ENCODE measurements at regions not wholly inside any gene's neighbourhood (a gene's known extent, or its start where the extent isn't known, plus 50 kb on each side); places are given as distances from the start of the nearest gene placed in this dataset.

- Mint-ChIP-seq H3K36me3 (ENCODE audit: low read depth) (no peaks in the 10 kb centered on the region), H3K27me3 (no peaks in the 10 kb centered on the region)
- no peak for ATAC-seq
Measured at GRCh38 chr5:106189121-106189809, 1481.5 kb downstream of the EFNA5 start.

GRCh38 chr5:106185661-106186081 is 1485.1 kb downstream of the EFNA5 start:
- no peaks in the 10 kb centered on the region for H3K9me3 ChIP-seq (ENCODE audit: control insufficient read depth, low read length, poor library complexity, severe bottlenecking)
- Mint-ChIP-seq H3K4me3 (no peak overlapping the region), H3K4me1 (no peaks in the 10 kb centered on the region), H3K27ac (no peak overlapping the region), H3K27me3 (no peaks in the 10 kb centered on the region), H3K36me3 (ENCODE audit: low read depth) (no peaks in the 10 kb centered on the region)
- ATAC-seq (no peak), DNase-seq (no peak)

More at GRCh38 chr5:106189121-106189809, 1481.5 kb downstream of the EFNA5 start:
- DNase-seq = no peak
- Mint-ChIP-seq H3K4me1 (no peaks in the 10 kb centered on the region), H3K4me3 (no peak overlapping the region), H3K27ac (no peak overlapping the region)
- H3K9me3 ChIP-seq (ENCODE audit: control insufficient read depth, low read length, poor library complexity, severe bottlenecking) = no peaks in the 10 kb centered on the region

- no peak overlapping the region for H3K4me3 Mint-ChIP-seq
- ATAC-seq (no peak), DNase-seq (no peak)
- no peaks in the 10 kb centered on the region for H3K4me1 Mint-ChIP-seq
- no peaks in the 10 kb centered on the region for H3K27me3 Mint-ChIP-seq
- no peak overlapping the region for H3K27ac Mint-ChIP-seq
- H3K36me3 Mint-ChIP-seq (ENCODE audit: low read depth) = no peaks in the 10 kb centered on the region
- no peaks in the 10 kb centered on the region for H3K9me3 ChIP-seq (ENCODE audit: control insufficient read depth, low read length, poor library complexity, severe bottlenecking)
Measured at GRCh38 chr5:106174903-106175302, 1495.8 kb downstream of the EFNA5 start.

- Mint-ChIP-seq H3K36me3 (ENCODE audit: low read depth) (no peaks in the 10 kb centered on the region), H3K4me3 (no peak overlapping the region), H3K27me3 (no peaks in the 10 kb centered on the region), H3K4me1 (no peaks in the 10 kb centered on the region), H3K27ac (no peak overlapping the region)
- no peak for DNase-seq
- no peaks in the 10 kb centered on the region for H3K9me3 ChIP-seq (ENCODE audit: control insufficient read depth, low read length, poor library complexity, severe bottlenecking)
- ATAC-seq = no peak
Measured at GRCh38 chr5:106172681-106173532, 1497.8 kb downstream of the EFNA5 start.

GRCh38 chr5:106171708-106172107 is 1499.0 kb downstream of the EFNA5 start:
- Mint-ChIP-seq H3K27me3 (no peaks in the 10 kb centered on the region), H3K27ac (no peak overlapping the region)

GRCh38 chr5:106171132-106171531 is 1499.6 kb downstream of the EFNA5 start:
- Mint-ChIP-seq H3K27ac (no peak overlapping the region), H3K36me3 (ENCODE audit: low read depth) (no peaks in the 10 kb centered on the region), H3K4me3 (no peak overlapping the region), H3K4me1 (no peaks in the 10 kb centered on the region), H3K27me3 (no peaks in the 10 kb centered on the region)
- ATAC-seq (no peak), DNase-seq (no peak)
- H3K9me3 ChIP-seq (ENCODE audit: control insufficient read depth, low read length, poor library complexity, severe bottlenecking) = no peaks in the 10 kb centered on the region

More at GRCh38 chr5:106171708-106172107, 1499.0 kb downstream of the EFNA5 start:
- DNase-seq = no peak
- no peak for ATAC-seq
- Mint-ChIP-seq H3K4me3 (no peak overlapping the region), H3K4me1 (no peaks in the 10 kb centered on the region), H3K36me3 (ENCODE audit: low read depth) (no peaks in the 10 kb centered on the region)
- H3K9me3 ChIP-seq (ENCODE audit: control insufficient read depth, low read length, poor library complexity, severe bottlenecking) = no peaks in the 10 kb centered on the region

- Mint-ChIP-seq H3K4me3 (no peak overlapping the region), H3K27ac (no peak overlapping the region), H3K36me3 (ENCODE audit: low read depth) (no peaks in the 10 kb centered on the region), H3K27me3 (no peaks in the 10 kb centered on the region), H3K4me1 (no peaks in the 10 kb centered on the region)
- DNase-seq (no peak), ATAC-seq (no peak)
- H3K9me3 ChIP-seq (ENCODE audit: control insufficient read depth, low read length, poor library complexity, severe bottlenecking) = no peaks in the 10 kb centered on the region
Measured at GRCh38 chr5:106167766-106168165, 1503.0 kb downstream of the EFNA5 start.

- Mint-ChIP-seq H3K36me3 (ENCODE audit: low read depth) (no peaks in the 10 kb centered on the region), H3K27me3 (no peaks in the 10 kb centered on the region)
Measured at GRCh38 chr5:106163233-106163632, 1507.5 kb downstream of the EFNA5 start.

GRCh38 chr5:106159616-106160015 is 1511.1 kb downstream of the EFNA5 start:
- Mint-ChIP-seq H3K36me3 (ENCODE audit: low read depth) (no peaks in the 10 kb centered on the region), H3K27ac (no peak overlapping the region), H3K4me1 (no peaks in the 10 kb centered on the region), H3K4me3 (no peak overlapping the region), H3K27me3 (no peaks in the 10 kb centered on the region)
- no peaks in the 10 kb centered on the region for H3K9me3 ChIP-seq (ENCODE audit: control insufficient read depth, low read length, poor library complexity, severe bottlenecking)
- ATAC-seq (no peak), DNase-seq (no peak)

More at GRCh38 chr5:106163233-106163632, 1507.5 kb downstream of the EFNA5 start:
- H3K9me3 ChIP-seq (ENCODE audit: control insufficient read depth, low read length, poor library complexity, severe bottlenecking) = no peaks in the 10 kb centered on the region
- H3K27ac Mint-ChIP-seq = no peak overlapping the region
- ATAC-seq = no peak
- DNase-seq = no peak
- H3K4me1 Mint-ChIP-seq = no peaks in the 10 kb centered on the region
- no peak overlapping the region for H3K4me3 Mint-ChIP-seq

- DNase-seq = no peak
- Mint-ChIP-seq H3K27me3 (no peaks in the 10 kb centered on the region), H3K36me3 (ENCODE audit: low read depth) (no peaks in the 10 kb centered on the region), H3K4me3 (no peak overlapping the region), H3K27ac (no peak overlapping the region), H3K4me1 (no peaks in the 10 kb centered on the region)
- ATAC-seq = no peak
- no peaks in the 10 kb centered on the region for H3K9me3 ChIP-seq (ENCODE audit: control insufficient read depth, low read length, poor library complexity, severe bottlenecking)
Measured at GRCh38 chr5:106154280-106154716, 1516.4 kb downstream of the EFNA5 start.

GRCh38 chr5:106152569-106152968 is 1518.2 kb downstream of the EFNA5 start:
- H3K4me3 Mint-ChIP-seq = no peak overlapping the region
- H3K36me3 Mint-ChIP-seq (ENCODE audit: low read depth) = no peaks in the 10 kb centered on the region
- H3K27ac Mint-ChIP-seq = no peak overlapping the region
- H3K4me1 Mint-ChIP-seq = no peaks in the 10 kb centered on the region
- no peaks in the 10 kb centered on the region for H3K27me3 Mint-ChIP-seq
- no peak for ATAC-seq
- no peak for DNase-seq
- no peaks in the 10 kb centered on the region for H3K9me3 ChIP-seq (ENCODE audit: control insufficient read depth, low read length, poor library complexity, severe bottlenecking)

- Mint-ChIP-seq H3K4me3 (no peak overlapping the region), H3K4me1 (no peaks in the 10 kb centered on the region), H3K27ac (no peak overlapping the region), H3K36me3 (ENCODE audit: low read depth) (no peaks in the 10 kb centered on the region), H3K27me3 (no peaks in the 10 kb centered on the region)
- H3K9me3 ChIP-seq (ENCODE audit: control insufficient read depth, low read length, poor library complexity, severe bottlenecking) = no peaks in the 10 kb centered on the region
- no peak for ATAC-seq
- DNase-seq = no peak
Measured at GRCh38 chr5:106142116-106142515, 1528.6 kb downstream of the EFNA5 start.

GRCh38 chr5:106140101-106140500 is 1530.6 kb downstream of the EFNA5 start:
- H3K27me3 Mint-ChIP-seq = no peaks in the 10 kb centered on the region
- H3K27ac Mint-ChIP-seq = no peak overlapping the region
- H3K9me3 ChIP-seq (ENCODE audit: control insufficient read depth, low read length, poor library complexity, severe bottlenecking) = no peaks in the 10 kb centered on the region
- DNase-seq (no peak), ATAC-seq (no peak)
- H3K36me3 Mint-ChIP-seq (ENCODE audit: low read depth) = no peaks in the 10 kb centered on the region
- H3K4me1 Mint-ChIP-seq = no peaks in the 10 kb centered on the region
- no peak overlapping the region for H3K4me3 Mint-ChIP-seq
